DND-41 (cell line): ENCODE measurements at regions not wholly inside any gene's neighbourhood (a gene's known extent, or its start where the extent isn't known, plus 50 kb on each side); places are given as distances from the start of the nearest gene placed in this dataset.

Source experiments
- ATAC-seq: fragments of 200-7000 bp; cut with Tn5 transposase; 3 replicates; pipeline ENCODE4 v1.9.1; 2021; ENCODE audit warnings: low read depth; ENCODE audit not compliant: insufficient read depth
- DNase-seq: peaks from one replicate; pipeline ENCODE4 v3.0.0-alpha.2; 2020
- H2AFZ ChIP-seq: 2 replicates; pipeline ENCODE4 v1.6.0; 2012; ENCODE audit warnings: low read depth, low read length
- H3K27ac ChIP-seq: 2 replicates; pipeline ENCODE4 v1.5.1; 2012; ENCODE audit warnings: low read length, inconsistent platforms
- H3K27me3 ChIP-seq: fragments of 200-600 bp; sonication (generic); 2 replicates; pipeline ENCODE4 v1.6.0; 2012; ENCODE audit warnings: low read length, mild to moderate bottlenecking, inconsistent platforms; ENCODE audit not compliant: insufficient read depth, poor library complexity
- H3K36me3 ChIP-seq: 2 replicates; pipeline ENCODE4 v1.5.1; 2012; ENCODE audit warnings: low read length, inconsistent platforms; ENCODE audit not compliant: insufficient read depth
- H3K4me1 ChIP-seq: 2 replicates; pipeline ENCODE4 v1.5.1; 2012; ENCODE audit warnings: mild to moderate bottlenecking, low read length; ENCODE audit not compliant: insufficient read depth
- H3K4me2 ChIP-seq: 2 replicates; pipeline ENCODE4 v1.6.0; 2012; ENCODE audit warnings: mild to moderate bottlenecking, moderate library complexity, low read length, inconsistent platforms; ENCODE audit not compliant: insufficient read depth
- H3K4me3 ChIP-seq, 2 experiments: fragments of 200-600 bp in 1 of 2; shearing (Covaris generic) in 1 of 2; 2 replicates each; pipeline ENCODE4 v1.5.1; 2012 to 2016; ENCODE audit warnings: inconsistent platforms in 2 of 2, low read length in 2 of 2, mild to moderate bottlenecking in 2 of 2, low read depth in 1 of 2, moderate library complexity in 1 of 2
- H3K79me2 ChIP-seq: 2 replicates; pipeline ENCODE4 v1.6.0; 2012; ENCODE audit warnings: low read length, inconsistent platforms; ENCODE audit not compliant: insufficient read depth
- H3K9ac ChIP-seq: 2 replicates; pipeline ENCODE4 v1.6.0; 2012; ENCODE audit warnings: low read depth, mild to moderate bottlenecking, inconsistent platforms, low read length, moderate library complexity
- H3K9me3 ChIP-seq: 2 replicates; pipeline ENCODE4 v1.5.1; 2012; ENCODE audit warnings: low read length, moderate library complexity, mild to moderate bottlenecking, inconsistent platforms; ENCODE audit not compliant: insufficient read depth, severe bottlenecking
- H4K20me1 ChIP-seq: 2 replicates; pipeline ENCODE4 v1.6.0; 2012; ENCODE audit warnings: low read length; ENCODE audit not compliant: insufficient read depth
- CTCF ChIP-seq: IDR thresholded peaks from 2 replicates; pipeline ENCODE4 v1.5.1; 2012; ENCODE audit warnings: borderline replicate concordance, low read length, moderate library complexity, mild to moderate bottlenecking; ENCODE audit not compliant: poor library complexity, severe bottlenecking; ENCODE audit errors: extremely low read depth
- EZH2 ChIP-seq: IDR thresholded peaks from 3 replicates; pipeline ENCODE4 v1.6.1; 2012; ENCODE audit warnings: borderline replicate concordance, low read depth, mild to moderate bottlenecking, moderate library complexity, low read length, inconsistent platforms; ENCODE audit not compliant: severe bottlenecking

- no peak overlapping the region for H2AFZ ChIP-seq
- ATAC-seq = no peak
- no peaks in the 10 kb centered on the region for H3K4me1 ChIP-seq
- no peaks in the 10 kb centered on the region for H3K27me3 ChIP-seq
- no peak overlapping the region for H3K4me3 ChIP-seq
- H3K79me2 ChIP-seq = no peaks in the 10 kb centered on the region
- no peaks in the 10 kb centered on the region for H3K36me3 ChIP-seq
- H3K9ac ChIP-seq = no peak overlapping the region
- peaks cover 9% of the 10 kb centered on the region for H3K9me3 ChIP-seq
- TF ChIP-seq EZH2 (no peak), CTCF (no peak)
- no peak overlapping the region for H3K4me2 ChIP-seq
- no peak overlapping the region for H3K27ac ChIP-seq
- no peak for DNase-seq
- H4K20me1 ChIP-seq = no peaks in the 10 kb centered on the region; the same call in 1 of the 2 replicates
Observed at GRCh38 chr7:153004341-153004740, 244.8 kb downstream of the ACTR3B start.

GRCh38 chr7:153005750-153006435, 246.3 kb downstream of the ACTR3B start:
- Histone ChIP-seq H3K4me2 (no peak overlapping the region), H4K20me1 (no peaks in the 10 kb centered on the region; the same call in 1 of the 2 replicates), H3K27me3 (no peaks in the 10 kb centered on the region), H3K9ac (no peak overlapping the region), H2AFZ (no peak overlapping the region), H3K4me3 (no peak overlapping the region), H3K27ac (no peak overlapping the region), H3K9me3 (peaks cover under 1% of the 10 kb centered on the region), H3K36me3 (no peaks in the 10 kb centered on the region), H3K79me2 (no peaks in the 10 kb centered on the region), H3K4me1 (no peaks in the 10 kb centered on the region)
- TF ChIP-seq CTCF = no peak
- no peak for TF ChIP-seq EZH2
- DNase-seq (no peak), ATAC-seq (no peak)

GRCh38 chr7:153006452-153006851, 246.9 kb downstream of the ACTR3B start:
- H3K9me3 ChIP-seq = no peaks in the 10 kb centered on the region

More at GRCh38 chr7:153006452-153006851, 246.9 kb downstream of the ACTR3B start:
- Histone ChIP-seq H3K27ac (no peak overlapping the region), H3K9ac (no peak overlapping the region), H3K4me2 (no peak overlapping the region), H3K4me3 (no peak overlapping the region), H3K36me3 (no peaks in the 10 kb centered on the region), H3K79me2 (no peaks in the 10 kb centered on the region), H3K4me1 (no peaks in the 10 kb centered on the region), H2AFZ (no peak overlapping the region), H4K20me1 (no peaks in the 10 kb centered on the region; the same call in 1 of the 2 replicates), H3K27me3 (no peaks in the 10 kb centered on the region)
- DNase-seq = no peak
- no peak for ATAC-seq
- TF ChIP-seq CTCF (no peak), EZH2 (no peak)
